H1 (cell line): ENCODE measurements at regions not wholly inside any gene's neighbourhood (a gene's known extent, or its start where the extent isn't known, plus 50 kb on each side); places are given as distances from the start of the nearest gene placed in this dataset.

ENCODE experiments used
- CTCF ChIA-PET: fragments of 300-600 bp; sonication (Branson Sonifier 250); formaldehyde crosslinking; loops from one replicate; lab custom pipeline; 2021; ENCODE audit not compliant: partially characterized antibody; lab: Charles Lee
- POLR2A ChIA-PET: fragments of 300-600 bp; sonication (Branson Sonifier 250); formaldehyde crosslinking; loops from one replicate; lab custom pipeline; 2021; ENCODE audit warnings: inconsistent platforms; ENCODE audit not compliant: partially characterized antibody; lab: Charles Lee
- DNase-seq, 2 experiments: peaks; one replicate each; pipeline versions ENCODE4 v3.0.0 to v3.0.0-alpha.2; 2010 to 2022; ENCODE audit warnings: low spot score in 2 of 2, low read depth in 1 of 2, mixed read lengths in 1 of 2
- FAIRE-seq: peaks from 2 replicates; lab custom pipeline; 2011; peaks lifted over from hg19 to GRCh38; lab: Jason Lieb, UNC
- H2AFZ ChIP-seq: 2 replicates; pipeline ENCODE4 v1.8.1; 2012; ENCODE audit warnings: low read length, inconsistent platforms
- H2AK5ac ChIP-seq: 2 replicates; pipeline ENCODE4 v1.6.1; 2013; ENCODE audit warnings: low read depth, low read length
- H2BK120ac ChIP-seq: replicated peaks from 2 replicates; pipeline ENCODE3; 2013; ENCODE audit warnings: low read depth, low read length, inconsistent platforms
- H2BK12ac ChIP-seq: 2 replicates; pipeline ENCODE4 v1.6.1; 2013; ENCODE audit warnings: low read depth, low read length
- H2BK15ac ChIP-seq: 2 replicates; pipeline ENCODE4 v1.6.1; 2013; ENCODE audit warnings: low read length
- H2BK20ac ChIP-seq: 2 replicates; pipeline ENCODE4 v1.6.1; 2013; ENCODE audit warnings: low read length
- H2BK5ac ChIP-seq: 2 replicates; pipeline ENCODE4 v1.6.1; 2013; ENCODE audit warnings: low read depth, low read length
- H3K14ac ChIP-seq: 2 replicates; pipeline ENCODE4 v1.6.1; 2013; ENCODE audit warnings: inconsistent platforms; ENCODE audit not compliant: insufficient read length
- H3K18ac ChIP-seq: 2 replicates; pipeline ENCODE4 v1.6.1; 2013; ENCODE audit warnings: low read length; ENCODE audit errors: extremely low read depth
- H3K23ac ChIP-seq: 2 replicates; pipeline ENCODE4 v1.6.1; 2013; ENCODE audit warnings: inconsistent platforms; ENCODE audit not compliant: insufficient read length
- H3K23me2 ChIP-seq: 2 replicates; pipeline ENCODE4 v1.6.1; 2013; ENCODE audit warnings: low read depth, low read length
- H3K27ac ChIP-seq: 2 replicates; pipeline ENCODE4 v1.6.1; 2011; ENCODE audit warnings: low read depth, low read length, inconsistent platforms
- H3K27me3 ChIP-seq, 4 experiments: replicated peaks in 1 of 4; 1 replicate in 1 of 4; 2 replicates in 3 of 4; pipeline versions ENCODE4 v1.6.1 to v1.8.1; 2011 to 2013; ENCODE audit warnings: low read length in 3 of 4, mild to moderate bottlenecking in 3 of 4, inconsistent platforms in 2 of 4, mixed read lengths in 2 of 4, moderate library complexity in 1 of 4; ENCODE audit not compliant: control insufficient read depth in 3 of 4, insufficient read depth in 3 of 4; ENCODE audit errors: extremely low read depth in 1 of 4
- H3K36me3 ChIP-seq, 4 experiments: 2 replicates each; pipeline versions ENCODE4 v1.6.1 to v1.8.1; 2011 to 2013; ENCODE audit warnings: mild to moderate bottlenecking in 4 of 4, low read length in 3 of 4, moderate library complexity in 2 of 4, control low read depth in 1 of 4, inconsistent platforms in 1 of 4; ENCODE audit not compliant: insufficient read depth in 4 of 4, control insufficient read depth in 2 of 4
- H3K4ac ChIP-seq: replicated peaks from 2 replicates; pipeline ENCODE3; 2013; ENCODE audit warnings: low read length, low read depth, mixed read lengths, inconsistent platforms; ENCODE audit not compliant: insufficient read length
- H3K4me1 ChIP-seq, 4 experiments: replicated peaks in 1 of 4; 1 replicate in 1 of 4; 2 replicates in 3 of 4; pipeline versions ENCODE4 v1.6.1 to v1.8.1; 2011 to 2013; ENCODE audit warnings: low read length in 3 of 4, inconsistent platforms in 2 of 4, mixed read lengths in 1 of 4; ENCODE audit not compliant: insufficient read depth in 4 of 4, control insufficient read depth in 3 of 4
- H3K4me2 ChIP-seq, 2 experiments: 2 replicates each; pipeline versions ENCODE4 v1.6.1 to v1.8.1; 2011 to 2013; ENCODE audit warnings: low read depth in 2 of 2, low read length in 2 of 2, control low read depth in 1 of 2, inconsistent platforms in 1 of 2, mild to moderate bottlenecking in 1 of 2; ENCODE audit not compliant: insufficient read depth in 1 of 2
- H3K4me3 ChIP-seq, 4 experiments: fragments of 200-600, 300-600 bp in 1 of 4; sonication (generic), shearing (Covaris generic), sonication (Bioruptor Twin) in 1 of 4; 2 replicates each; pipeline versions ENCODE4 v1.5.1 to v1.8.1; 2011 to 2016; ENCODE audit warnings: low read length in 4 of 4, low read depth in 3 of 4, control low read depth in 2 of 4, inconsistent platforms in 2 of 4, mild to moderate bottlenecking in 2 of 4, mixed read lengths in 1 of 4, moderate library complexity in 1 of 4; ENCODE audit not compliant: insufficient read depth in 2 of 4; ENCODE audit errors: extremely low read depth in 1 of 4
- H3K56ac ChIP-seq: replicated peaks from 2 replicates; pipeline ENCODE3; 2013; ENCODE audit warnings: low read depth, mild to moderate bottlenecking, mixed read lengths, low read length, inconsistent platforms; ENCODE audit not compliant: insufficient read length
- H3K79me1 ChIP-seq: 2 replicates; pipeline ENCODE4 v1.6.1; 2013; ENCODE audit warnings: low read depth, low read length, control low read depth
- H3K79me2 ChIP-seq, 2 experiments: 2 replicates each; pipeline versions ENCODE4 v1.6.1 to v1.8.1; 2012 to 2013; ENCODE audit warnings: low read length in 2 of 2, mild to moderate bottlenecking in 2 of 2, inconsistent platforms in 1 of 2; ENCODE audit not compliant: insufficient read depth in 2 of 2, control insufficient read depth in 1 of 2
- H3K9ac ChIP-seq, 4 experiments: replicated peaks in 1 of 4; 1 replicate in 1 of 4; 2 replicates in 3 of 4; pipeline versions ENCODE4 v1.6.1 to v1.8.1; 2011 to 2013; ENCODE audit warnings: low read depth in 3 of 4, low read length in 3 of 4, control low read depth in 2 of 4, mild to moderate bottlenecking in 2 of 4, moderate library complexity in 2 of 4, inconsistent platforms in 1 of 4; ENCODE audit errors: extremely low read depth in 1 of 4
- H3K9me3 ChIP-seq, 2 experiments: 2 replicates each; pipeline versions ENCODE4 v1.6.1 to v1.8.1; 2012 to 2013; ENCODE audit warnings: mild to moderate bottlenecking in 2 of 2, moderate library complexity in 2 of 2, control low read depth in 1 of 2, inconsistent platforms in 1 of 2, low read depth in 1 of 2, low read length in 1 of 2, mixed read lengths in 1 of 2; ENCODE audit not compliant: insufficient read depth in 2 of 2
- H4K20me1 ChIP-seq, 2 experiments: replicated peaks in 1 of 2; 2 replicates each; pipeline versions ENCODE3 to v1.8.1; 2011 to 2013; ENCODE audit warnings: inconsistent platforms in 2 of 2, low read length in 2 of 2, mild to moderate bottlenecking in 1 of 2; ENCODE audit not compliant: insufficient read depth in 2 of 2, control insufficient read depth in 1 of 2
- H4K5ac ChIP-seq: 2 replicates; pipeline ENCODE4 v1.6.1; 2013; ENCODE audit warnings: low read length, low read depth, mixed read lengths, inconsistent platforms; ENCODE audit not compliant: insufficient read length
- H4K8ac ChIP-seq: 2 replicates; pipeline ENCODE4 v1.8.0; 2013; ENCODE audit warnings: mild to moderate bottlenecking, moderate library complexity, low read length, inconsistent platforms; ENCODE audit not compliant: insufficient read depth; ENCODE audit errors: extremely low read depth
- H4K91ac ChIP-seq: replicated peaks from 2 replicates; pipeline ENCODE3; 2013; ENCODE audit warnings: low read length, mixed read lengths, inconsistent platforms; ENCODE audit not compliant: insufficient read length
- WGBS, 2 experiments: shearing (Covaris generic) in 1 of 2; methylation state at CpG; one replicate each; pipeline versions ENCODE4 v1.1.6 to v1.1.7; 2013 to 2015; ENCODE audit warnings: low lambda C conversion rate in 2 of 2, mixed read lengths in 2 of 2, inconsistent platforms in 1 of 2, low coverage in 1 of 2, missing lambda C conversion rate in 1 of 2; ENCODE audit not compliant: insufficient replicate concordance in 2 of 2, insufficient coverage in 1 of 2, insufficient read length in 1 of 2; ENCODE audit errors: extremely low coverage in 1 of 2, missing lambda C conversion rate in 1 of 2; 5-methylcytosine and 5-hydroxymethylcytosine counted together

- H3K4me1 ChIP-seq, result peaks cover 0 to 3% (median 0%) of the 10 kb centered on the region in 4 experiments; a peak in 1 of 7 replicates
- no peak overlapping the region for H3K9ac ChIP-seq
- H2BK20ac ChIP-seq, result no peak overlapping the region
- 87% methylated on average over 3 of the region's 3 CpGs; no CpG with 5 or more reads in 1 of the 2 experiments for WGBS, 2 experiments
- H4K5ac ChIP-seq, result no peak overlapping the region
- no peak overlapping the region for H2BK120ac ChIP-seq
- H3K4me3 ChIP-seq, result no peak overlapping the region
- H3K27ac ChIP-seq, result no peak overlapping the region
- DNase-seq, result no peak
- no peak for FAIRE-seq
- H2BK5ac ChIP-seq, result no peak overlapping the region
- no peaks in the 10 kb centered on the region for H3K9me3 ChIP-seq
- H4K20me1 ChIP-seq, result no peaks in the 10 kb centered on the region
- no peak overlapping the region for H2AK5ac ChIP-seq
- H4K91ac ChIP-seq, result no peak overlapping the region
- H2BK15ac ChIP-seq, result no peak overlapping the region
- H3K23me2 ChIP-seq, result no peaks in the 10 kb centered on the region
- ChIA-PET POLR2A (no interaction called here), CTCF (interaction anchor here (1.0 to 2.0 kb wide), 2 partner anchors 19 to 25 kb away, joined by 3 to 6 read pairs; no protein-coding TSS in a partner anchor)
- peaks cover 0 to 1% (median 0%) of the 10 kb centered on the region in 4 experiments; a peak in 1 of 7 replicates for H3K27me3 ChIP-seq
- H3K79me1 ChIP-seq, result no peaks in the 10 kb centered on the region
- H2AFZ ChIP-seq, result no peak overlapping the region
- H3K4me2 ChIP-seq, result no peak overlapping the region
- no peaks in the 10 kb centered on the region for H3K36me3 ChIP-seq
- no peak overlapping the region for H3K18ac ChIP-seq
- no peak overlapping the region for H3K4ac ChIP-seq
- H3K79me2 ChIP-seq, result no peaks in the 10 kb centered on the region
- H3K14ac ChIP-seq, result no peak overlapping the region
- H2BK12ac ChIP-seq, result no peak overlapping the region
- H4K8ac ChIP-seq, result no peak overlapping the region
- no peak overlapping the region for H3K56ac ChIP-seq
- H3K23ac ChIP-seq, result no peak overlapping the region
Observed at GRCh38 chr5:54870271-54870670, 115.1 kb downstream of the ESM1 start.
